OCI-LY7 (cell line): ENCODE measurements at regions not wholly inside any gene's neighbourhood (a gene's known extent, or its start where the extent isn't known, plus 50 kb on each side); places are given as distances from the start of the nearest gene placed in this dataset.

ENCODE experiments used
- BruUV-seq: library from RNA; stranded (reverse); fragments of 400-500 nt; replicated peaks from 2 replicates; lab custom pipeline; 2021; lab: Mats Ljungman, UMichigan
- CTCF ChIA-PET: fragments of 300-600 bp; sonication (Branson Sonifier 250); formaldehyde crosslinking; loops from one replicate; lab custom pipeline; 2022; ENCODE audit warnings: antibody characterized with exemption; ENCODE audit not compliant: unreplicated experiment; lab: Charles Lee
- POLR2A ChIA-PET: fragments of 300-600 bp; sonication (Branson Sonifier 250); formaldehyde crosslinking; loops from one replicate; lab custom pipeline; 2022; ENCODE audit warnings: antibody characterized with exemption; lab: Charles Lee
- DNase-seq: peaks from one replicate; pipeline ENCODE4 v3.0.0-alpha.2; 2015; ENCODE audit warnings: low spot score
- H2AFZ ChIP-seq: fragments of 200-600 bp; sonication (generic), shearing (Covaris generic); 2 replicates; pipeline ENCODE4 v1.6.1; 2014; ENCODE audit warnings: mild to moderate bottlenecking, antibody characterized with exemption, low read length, moderate library complexity
- H3K27ac ChIP-seq: fragments of 200-600 bp; sonication (generic); 2 replicates; pipeline ENCODE4 v1.5.1; 2014; ENCODE audit warnings: mixed run types, low read depth, mild to moderate bottlenecking, moderate library complexity, low read length, inconsistent platforms; ENCODE audit not compliant: poor library complexity, severe bottlenecking
- H3K36me3 ChIP-seq: fragments of 200-600 bp; sonication (generic); 2 replicates; pipeline ENCODE4 v1.6.1; 2014; ENCODE audit warnings: mild to moderate bottlenecking, antibody characterized with exemption, low read length, moderate library complexity, mixed read lengths; ENCODE audit not compliant: insufficient read depth
- H3K4me1 ChIP-seq: fragments of 200-600 bp; sonication (generic); 2 replicates; pipeline ENCODE4 v1.5.1; 2014; ENCODE audit warnings: mild to moderate bottlenecking, low read length; ENCODE audit not compliant: insufficient read depth, poor library complexity, severe bottlenecking
- H3K4me2 ChIP-seq: fragments of 200-600 bp; sonication (generic); 2 replicates; pipeline ENCODE4 v1.6.1; 2014; ENCODE audit warnings: mild to moderate bottlenecking, low read length
- H3K4me3 ChIP-seq: fragments of 200-600 bp; sonication (generic); 2 replicates; pipeline ENCODE4 v1.5.1; 2014; ENCODE audit warnings: mild to moderate bottlenecking, low read depth, low read length; ENCODE audit not compliant: poor library complexity, severe bottlenecking
- H3K79me2 ChIP-seq: fragments of 200-600 bp; sonication (generic); 2 replicates; pipeline ENCODE4 v1.6.1; 2016; ENCODE audit warnings: low read depth, mild to moderate bottlenecking, low read length, moderate library complexity, mixed read lengths; ENCODE audit not compliant: insufficient read depth
- H3K9me2 ChIP-seq: fragments of 200-600 bp; sonication (generic); 2 replicates; pipeline ENCODE4 v1.6.1; 2016; ENCODE audit warnings: mild to moderate bottlenecking, low read length, mixed read lengths; ENCODE audit not compliant: insufficient read depth
- H3K9me3 ChIP-seq: fragments of 200-600 bp; sonication (generic); 2 replicates; pipeline ENCODE4 v1.6.1; 2014; ENCODE audit warnings: mild to moderate bottlenecking, mixed run types, low read length, mixed read lengths
- H4K20me1 ChIP-seq: fragments of 200-600 bp; sonication (generic); 2 replicates; pipeline ENCODE4 v1.6.1; 2014; ENCODE audit warnings: mild to moderate bottlenecking, antibody characterized with exemption, low read length, moderate library complexity, mixed read lengths; ENCODE audit not compliant: insufficient read depth
- CTCF ChIP-seq: fragments of 200-600 bp; sonication (generic); conservative IDR thresholded peaks from 2 replicates; pipeline ENCODE4 v1.5.1; 2014; ENCODE audit warnings: mild to moderate bottlenecking, antibody characterized with exemption, low read length, moderate library complexity, mixed read lengths
- EZH2phosphoT487 ChIP-seq: fragments of 200-600 bp; sonication (generic); IDR thresholded peaks from 2 replicates; pipeline ENCODE4 v1.6.1; 2018; ENCODE audit warnings: low read depth, borderline replicate concordance, mild to moderate bottlenecking, mixed run types, antibody characterized with exemption, low read length, moderate library complexity, mixed read lengths
- intact Hi-C: fragments of 100-400 bp; cut with micrococcal nuclease; formaldehyde crosslinking; loops from one replicate; pipeline ENCODE4 v1.10.0; 2022; ENCODE audit not compliant: unreplicated experiment

- H2AFZ ChIP-seq: no peak overlapping the region
- TF ChIP-seq CTCF (no peak), EZH2phosphoT487 (no peak)
Observed at GRCh38 chr3:177610262-177610661, 413.0 kb upstream of the TBL1XR1 start.

GRCh38 chr3:177610686-177611633 is 413.7 kb upstream of the TBL1XR1 start:
- Histone ChIP-seq H4K20me1 (no peaks in the 10 kb centered on the region), H3K79me2 (no peaks in the 10 kb centered on the region), H3K4me1 (no peaks in the 10 kb centered on the region), H3K4me3 (no peak overlapping the region), H2AFZ (no peak overlapping the region), H3K9me2 (no peaks in the 10 kb centered on the region), H3K9me3 (no peaks in the 10 kb centered on the region), H3K4me2 (no peak overlapping the region), H3K36me3 (no peaks in the 10 kb centered on the region), H3K27ac (no peak overlapping the region)
- no peak for DNase-seq
- TF ChIP-seq CTCF (no peak), EZH2phosphoT487 (no peak)
- intact Hi-C loops: no loop called here
- no TSS peak for BruUV-seq
- ChIA-PET POLR2A (interaction anchor here (0.6 to 1.3 kb wide), 2 partner anchors 8 to 82 kb away, joined by 3 read pairs; no protein-coding TSS in a partner anchor), CTCF (no interaction called here)

More at GRCh38 chr3:177610262-177610661, 413.0 kb upstream of the TBL1XR1 start:
- Histone ChIP-seq H3K9me2 (no peaks in the 10 kb centered on the region), H3K4me3 (no peak overlapping the region), H4K20me1 (no peaks in the 10 kb centered on the region), H3K36me3 (no peaks in the 10 kb centered on the region), H3K79me2 (no peaks in the 10 kb centered on the region), H3K27ac (no peak overlapping the region), H3K9me3 (no peaks in the 10 kb centered on the region), H3K4me1 (no peaks in the 10 kb centered on the region), H3K4me2 (no peak overlapping the region)
- CTCF ChIA-PET: no interaction called here
- intact Hi-C loops: no loop called here
- POLR2A ChIA-PET: interaction anchor here (0.6 kb wide), 1 partner anchor 81 kb away, joined by 3 read pairs; no protein-coding TSS in a partner anchor
- no peak for DNase-seq
- no TSS peak for BruUV-seq
